ENCODE measurements at regions not wholly inside any gene's neighbourhood (a gene's known extent, or its start where the extent isn't known, plus 50 kb on each side); places are given as distances from the start of the nearest gene placed in this dataset.
A peak's percentile ranks its signal among the peaks of the same experiment; 100 is the strongest.
"Not testable (repeated sequence)": the region's sequence is repeated elsewhere in the genome, so short reads cannot be mapped to it uniquely, and the experiment has no call there.

DNA sequence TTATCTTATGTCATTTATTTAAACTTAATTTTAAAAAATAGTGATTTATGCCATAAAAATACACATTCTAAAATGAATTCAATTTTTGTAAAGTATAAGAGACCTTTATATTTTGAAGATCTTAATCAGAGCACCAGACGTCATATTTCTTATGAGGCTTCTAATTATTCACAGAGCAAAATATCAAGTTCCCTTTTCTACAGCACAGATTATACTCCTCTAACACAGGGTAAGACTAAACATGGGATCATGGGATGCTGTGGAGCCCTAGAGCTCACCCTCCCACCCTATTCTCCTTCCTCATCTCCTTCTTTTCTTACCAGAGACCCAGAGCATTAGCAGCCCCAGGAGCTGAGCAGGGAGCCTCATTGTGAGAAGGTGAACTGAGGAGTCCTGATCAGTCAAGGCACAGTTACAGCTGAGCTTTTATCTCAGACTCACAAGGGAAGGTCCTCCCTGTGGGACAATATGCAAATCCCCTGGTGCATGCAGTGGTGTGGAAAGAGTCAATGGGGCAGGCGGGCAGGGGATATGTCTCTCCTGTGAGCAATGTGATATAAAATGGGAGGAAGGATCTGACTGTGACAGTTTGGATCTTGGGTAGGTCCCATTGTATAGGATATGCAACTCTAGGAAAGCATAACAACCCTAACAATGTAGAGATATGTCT lies 530.7 kb downstream of the RPIA start:
- 0% methylated on average over 1 of the region's 2 CpGs for whole genome bisulfite sequencing (ENCODE audit: insufficient coverage, insufficient replicate concordance, low lambda C conversion rate, missing lambda C conversion rate)
- in situ Hi-C loops (cut with MboI); H3K27ac ChIP-seq (ENCODE audit: control insufficient read depth, insufficient read depth); SMC1A ChIA-PET (ENCODE audit: uncharacterized antibody, unreplicated experiment); H2AFZ ChIP-seq (ENCODE audit: control insufficient read depth, low read depth, low read length); H3K36me3 ChIP-seq (ENCODE audit: control insufficient read depth in 2 of 2, insufficient read depth in 2 of 2, low read length in 1 of 2); H3K9me3 ChIP-seq (replicated peaks; ENCODE audit: control insufficient read depth, insufficient read depth, low read length); ATAC-seq; H3K4me3 ChIP-seq; POLR2A ChIA-PET; H3K27me3 ChIP-seq (replicated peaks in 1 of 2; ENCODE audit: control insufficient read depth in 2 of 2, insufficient read depth in 2 of 2, low read length in 1 of 2); H3K79me2 ChIP-seq (ENCODE audit: control insufficient read depth, insufficient read depth, low read length); H4K20me1 ChIP-seq (ENCODE audit: control insufficient read depth, insufficient read depth); CTCF ChIA-PET; BruUV-seq (replicated peaks); RAD21 ChIA-PET (ENCODE audit: unreplicated experiment); H3K4me2 ChIP-seq (ENCODE audit: control insufficient read depth, insufficient read depth); DNase-seq (ENCODE audit: low read depth, low spot score); H3K9ac ChIP-seq (ENCODE audit: control insufficient read depth, insufficient read depth, low read length); H3K4me1 ChIP-seq (ENCODE audit: control insufficient read depth, insufficient read depth, low read length): not testable (repeated sequence)
- FAIRE-seq = peak; percentile 59
- intact Hi-C loops (cut with micrococcal nuclease; ENCODE audit: unreplicated experiment) = loop anchor here (10.0 kb wide), 1 partner anchor 387 kb away; no protein-coding TSS in a partner anchor

DNA sequence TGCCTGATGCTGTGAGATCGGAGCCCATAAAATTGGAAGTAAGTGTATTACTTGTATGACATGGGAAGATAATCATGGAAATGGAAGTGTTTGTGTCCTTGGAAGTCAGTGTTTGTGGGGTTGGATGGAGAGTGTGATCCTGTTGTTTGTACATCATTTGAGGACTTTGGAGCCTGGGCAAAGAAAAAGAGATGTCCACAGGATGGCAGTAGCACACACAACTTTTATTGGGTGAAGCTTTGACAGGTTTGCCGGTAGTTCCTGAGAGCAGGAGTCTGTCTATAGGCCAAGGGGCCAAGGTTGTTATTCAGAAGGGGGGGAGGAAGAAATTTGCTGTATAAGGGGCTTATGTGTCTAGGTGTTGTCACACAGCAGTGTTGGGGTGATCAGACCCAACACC lies 533.3 kb downstream of the RPIA start:
- H3K9me3 ChIP-seq (replicated peaks; ENCODE audit: control insufficient read depth, insufficient read depth, low read length); H2AFZ ChIP-seq (ENCODE audit: control insufficient read depth, low read depth, low read length); H3K27me3 ChIP-seq (replicated peaks in 1 of 2; ENCODE audit: control insufficient read depth in 2 of 2, insufficient read depth in 2 of 2, low read length in 1 of 2); POLR2A ChIA-PET; H3K4me1 ChIP-seq (ENCODE audit: control insufficient read depth, insufficient read depth, low read length); in situ Hi-C loops (cut with MboI); H3K4me2 ChIP-seq (ENCODE audit: control insufficient read depth, insufficient read depth); H3K79me2 ChIP-seq (ENCODE audit: control insufficient read depth, insufficient read depth, low read length); RAD21 ChIA-PET (ENCODE audit: unreplicated experiment); BruUV-seq (replicated peaks); H4K20me1 ChIP-seq (ENCODE audit: control insufficient read depth, insufficient read depth); DNase-seq (ENCODE audit: low read depth, low spot score); H3K36me3 ChIP-seq (ENCODE audit: control insufficient read depth in 2 of 2, insufficient read depth in 2 of 2, low read length in 1 of 2); CTCF ChIA-PET; H3K9ac ChIP-seq (ENCODE audit: control insufficient read depth, insufficient read depth, low read length); H3K4me3 ChIP-seq; SMC1A ChIA-PET (ENCODE audit: uncharacterized antibody, unreplicated experiment); H3K27ac ChIP-seq (ENCODE audit: control insufficient read depth, insufficient read depth): not testable (repeated sequence)
- intact Hi-C loops (cut with micrococcal nuclease; ENCODE audit: unreplicated experiment) = loop anchor here (10.0 kb wide), 1 partner anchor 390 kb away; no protein-coding TSS in a partner anchor
- FAIRE-seq (peak; percentile 47), ATAC-seq (peak; percentile 57; the same call in 2 of the 3 replicates)
- 50% methylated on average over 2 of the region's 2 CpGs for WGBS (ENCODE audit: insufficient coverage, insufficient replicate concordance, low lambda C conversion rate, missing lambda C conversion rate)
- TF ChIP-seq, protein P1, sequence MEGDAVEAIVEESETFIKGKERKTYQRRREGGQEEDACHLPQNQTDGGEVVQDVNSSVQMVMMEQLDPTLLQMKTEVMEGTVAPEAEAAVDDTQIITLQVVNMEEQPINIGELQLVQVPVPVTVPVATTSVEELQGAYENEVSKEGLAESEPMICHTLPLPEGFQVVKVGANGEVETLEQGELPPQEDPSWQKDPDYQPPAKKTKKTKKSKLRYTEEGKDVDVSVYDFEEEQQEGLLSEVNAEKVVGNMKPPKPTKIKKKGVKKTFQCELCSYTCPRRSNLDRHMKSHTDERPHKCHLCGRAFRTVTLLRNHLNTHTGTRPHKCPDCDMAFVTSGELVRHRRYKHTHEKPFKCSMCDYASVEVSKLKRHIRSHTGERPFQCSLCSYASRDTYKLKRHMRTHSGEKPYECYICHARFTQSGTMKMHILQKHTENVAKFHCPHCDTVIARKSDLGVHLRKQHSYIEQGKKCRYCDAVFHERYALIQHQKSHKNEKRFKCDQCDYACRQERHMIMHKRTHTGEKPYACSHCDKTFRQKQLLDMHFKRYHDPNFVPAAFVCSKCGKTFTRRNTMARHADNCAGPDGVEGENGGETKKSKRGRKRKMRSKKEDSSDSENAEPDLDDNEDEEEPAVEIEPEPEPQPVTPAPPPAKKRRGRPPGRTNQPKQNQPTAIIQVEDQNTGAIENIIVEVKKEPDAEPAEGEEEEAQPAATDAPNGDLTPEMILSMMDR (IDR thresholded peaks at IDR 0.05 in 2 of 3, conservative IDR thresholded peaks at IDR 0.05 in 1 of 3; ENCODE audit: control insufficient read depth in 2 of 3, extremely low read depth in 1 of 3, insufficient read depth in 1 of 3, low read depth in 3 of 3, low read length in 3 of 3) = peak in 2 of 3 experiments; percentile 12 to 15; a peak in 1 of 6 replicates
- peak; percentile 13; the same call in 1 of the 2 replicates for TF ChIP-seq SMC3 (IDR thresholded peaks at IDR 0.05; ENCODE audit: borderline replicate concordance, low read length)

DNA sequence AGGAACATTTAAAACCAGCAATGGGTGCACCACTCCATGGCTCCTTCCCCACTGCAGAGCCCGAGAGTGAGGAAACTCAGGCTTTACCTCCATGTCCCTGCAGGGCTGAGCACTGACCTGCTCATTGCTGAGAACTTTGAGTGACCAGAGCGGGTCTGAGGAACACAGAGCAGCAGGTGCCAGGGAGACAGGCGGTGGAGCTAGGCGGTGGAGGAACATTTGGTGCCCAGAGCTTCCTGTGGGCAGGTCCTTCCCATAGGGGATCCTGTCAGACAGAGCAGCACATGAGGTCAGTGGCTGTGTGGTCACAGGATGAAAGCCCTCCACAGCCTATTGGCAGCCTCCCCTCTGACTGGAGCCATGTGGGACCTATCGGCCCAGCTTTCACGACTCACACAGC lies 538.5 kb downstream of the RPIA start:
- H3K4me2 ChIP-seq (ENCODE audit: control insufficient read depth, insufficient read depth); H3K27me3 ChIP-seq (replicated peaks in 1 of 2; ENCODE audit: control insufficient read depth in 2 of 2, insufficient read depth in 2 of 2, low read length in 1 of 2); H2AFZ ChIP-seq (ENCODE audit: control insufficient read depth, low read depth, low read length); in situ Hi-C loops (cut with MboI); H3K4me3 ChIP-seq; H3K4me1 ChIP-seq (ENCODE audit: control insufficient read depth, insufficient read depth, low read length); H3K27ac ChIP-seq (ENCODE audit: control insufficient read depth, insufficient read depth); FAIRE-seq; CTCF ChIA-PET; POLR2A ChIA-PET; ATAC-seq; H3K79me2 ChIP-seq (ENCODE audit: control insufficient read depth, insufficient read depth, low read length); DNase-seq (ENCODE audit: low read depth, low spot score); RAD21 ChIA-PET (ENCODE audit: unreplicated experiment); BruUV-seq (replicated peaks); H3K36me3 ChIP-seq (ENCODE audit: control insufficient read depth in 2 of 2, insufficient read depth in 2 of 2, low read length in 1 of 2); H3K9ac ChIP-seq (ENCODE audit: control insufficient read depth, insufficient read depth, low read length); H3K9me3 ChIP-seq (replicated peaks; ENCODE audit: control insufficient read depth, insufficient read depth, low read length); H4K20me1 ChIP-seq (ENCODE audit: control insufficient read depth, insufficient read depth); SMC1A ChIA-PET (ENCODE audit: uncharacterized antibody, unreplicated experiment): not testable (repeated sequence)
- intact Hi-C loops (cut with micrococcal nuclease; ENCODE audit: unreplicated experiment) = loop anchor here (10.0 kb wide), 1 partner anchor 395 kb away; no protein-coding TSS in a partner anchor
- WGBS (ENCODE audit: insufficient coverage, insufficient replicate concordance, low lambda C conversion rate, missing lambda C conversion rate) = 47% methylated on average over 4 of the region's 6 CpGs
